ENCODE measurements at regions not wholly inside any gene's neighbourhood (a gene's known extent, or its start where the extent isn't known, plus 50 kb on each side); places are given as distances from the start of the nearest gene placed in this dataset.

- TF ChIP-seq POLR2AphosphoS5 (IDR thresholded peaks at IDR 0.05) (no peak), CTCF (IDR thresholded peaks at IDR 0.05) (no peak), POLR2A (IDR thresholded peaks at IDR 0.05) (no peak)
Observed at GRCh38 chr20:7710440-7710839, 229.8 kb downstream of the HAO1 start.

Measured in transverse colon (tissue), 4 donors.